Smooth muscle cell (in vitro differentiated cells): ENCODE measurements at regions not wholly inside any gene's neighbourhood (a gene's known extent, or its start where the extent isn't known, plus 50 kb on each side); places are given as distances from the start of the nearest gene placed in this dataset.

Source experiments
- DNase-seq: peaks from one replicate; lab custom pipeline; 2025; ENCODE audit not compliant: unreplicated experiment; lab: John Stamatoyannopoulos, UW
- H2AFZ ChIP-seq: fragments of 200-600 bp; sonication (generic); 2 replicates; pipeline ENCODE4 v1.6.0; 2016; ENCODE audit warnings: antibody characterized with exemption, low read depth, mild to moderate bottlenecking
- H3F3A ChIP-seq: fragments of 200-600 bp; sonication (generic); 2 replicates; pipeline ENCODE4 v1.6.0; 2017; ENCODE audit warnings: antibody characterized with exemption, low read depth
- H3K27ac ChIP-seq: fragments of 200-600 bp; sonication (generic); 2 replicates; pipeline ENCODE4 v1.5.1; 2016; ENCODE audit warnings: low read depth, mild to moderate bottlenecking
- H3K27me3 ChIP-seq: fragments of 200-600 bp; sonication (generic); 2 replicates; pipeline ENCODE4 v1.6.1; 2016; ENCODE audit warnings: low read depth, mild to moderate bottlenecking
- H3K36me3 ChIP-seq: fragments of 200-600 bp; sonication (generic); 2 replicates; pipeline ENCODE4 v1.5.1; 2016; ENCODE audit warnings: low read depth
- H3K4me1 ChIP-seq: fragments of 200-600 bp; sonication (generic); 2 replicates; pipeline ENCODE4 v1.5.1; 2016; ENCODE audit warnings: low read depth
- H3K4me2 ChIP-seq: fragments of 200-600 bp; sonication (generic); 2 replicates; pipeline ENCODE4 v1.6.0; 2016; ENCODE audit warnings: mild to moderate bottlenecking
- H3K4me3 ChIP-seq: fragments of 200-600 bp; sonication (generic); 2 replicates; pipeline ENCODE4 v1.5.1; 2016; ENCODE audit warnings: mild to moderate bottlenecking
- H3K79me2 ChIP-seq: fragments of 200-600 bp; sonication (generic); 2 replicates; pipeline ENCODE4 v1.6.0; 2016; ENCODE audit warnings: low read depth, mild to moderate bottlenecking
- H3K9ac ChIP-seq: fragments of 200-600 bp; sonication (generic); 2 replicates; pipeline ENCODE4 v1.6.0; 2016; ENCODE audit warnings: low read depth
- H3K9me3 ChIP-seq: fragments of 200-600 bp; sonication (generic); replicated peaks from 2 replicates; pipeline ENCODE4 v1.5.1; 2016; ENCODE audit warnings: low read depth
- H4K20me1 ChIP-seq: fragments of 200-600 bp; sonication (generic); 2 replicates; pipeline ENCODE4 v1.6.0; 2016; ENCODE audit warnings: low read depth
- WGBS: methylation state at CpG from one replicate; pipeline ENCODE4 v1.1.7; 2016; ENCODE audit warnings: low lambda C conversion rate; 5-methylcytosine and 5-hydroxymethylcytosine counted together
- TF ChIP-seq, protein P1 (sequence below): fragments of 200-600 bp; sonication (generic); IDR thresholded peaks from 2 replicates; pipeline ENCODE4 v1.5.1; 2017; ENCODE audit warnings: borderline replicate concordance, mild to moderate bottlenecking, antibody characterized with exemption; ENCODE audit not compliant: insufficient read depth, poor library complexity, severe bottlenecking

DNA sequence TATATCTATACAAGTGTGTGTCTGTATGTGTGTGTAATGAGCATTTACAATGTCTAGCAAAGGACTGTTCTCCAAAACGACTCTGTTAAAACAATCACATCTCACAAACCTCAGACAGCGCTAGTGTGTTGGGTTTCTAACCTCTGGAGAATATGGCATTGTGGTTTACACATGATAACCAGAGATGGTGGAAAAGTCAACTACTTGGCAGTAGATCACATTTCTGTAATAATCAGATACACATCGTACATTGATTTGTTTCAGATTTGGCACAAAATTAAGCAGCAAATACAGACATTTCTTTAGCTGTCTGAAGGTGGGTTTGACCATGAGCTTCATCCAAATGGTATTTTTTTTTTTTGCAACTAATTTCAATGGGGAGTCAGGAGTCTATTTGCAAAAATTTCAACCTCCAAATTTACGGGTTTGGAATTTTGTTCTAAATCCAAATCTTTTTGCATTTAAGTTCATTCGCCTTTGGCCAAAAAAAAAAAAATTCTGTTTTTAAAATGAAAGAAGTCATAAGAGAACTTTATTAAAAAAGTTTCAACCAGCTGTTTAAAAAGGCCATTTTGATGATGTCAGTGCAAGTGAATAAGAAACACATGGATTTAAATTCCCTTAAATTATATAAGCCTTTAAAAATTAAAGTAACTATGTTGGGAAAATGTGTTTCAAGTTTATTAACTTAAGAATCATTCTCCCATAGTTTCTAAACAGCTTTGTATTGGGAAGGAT lies 127.8 kb downstream of the TMEM26 start:
- H2AFZ ChIP-seq = no peak overlapping the region
- H3K9ac ChIP-seq = no peak overlapping the region
- TF ChIP-seq, protein P1, sequence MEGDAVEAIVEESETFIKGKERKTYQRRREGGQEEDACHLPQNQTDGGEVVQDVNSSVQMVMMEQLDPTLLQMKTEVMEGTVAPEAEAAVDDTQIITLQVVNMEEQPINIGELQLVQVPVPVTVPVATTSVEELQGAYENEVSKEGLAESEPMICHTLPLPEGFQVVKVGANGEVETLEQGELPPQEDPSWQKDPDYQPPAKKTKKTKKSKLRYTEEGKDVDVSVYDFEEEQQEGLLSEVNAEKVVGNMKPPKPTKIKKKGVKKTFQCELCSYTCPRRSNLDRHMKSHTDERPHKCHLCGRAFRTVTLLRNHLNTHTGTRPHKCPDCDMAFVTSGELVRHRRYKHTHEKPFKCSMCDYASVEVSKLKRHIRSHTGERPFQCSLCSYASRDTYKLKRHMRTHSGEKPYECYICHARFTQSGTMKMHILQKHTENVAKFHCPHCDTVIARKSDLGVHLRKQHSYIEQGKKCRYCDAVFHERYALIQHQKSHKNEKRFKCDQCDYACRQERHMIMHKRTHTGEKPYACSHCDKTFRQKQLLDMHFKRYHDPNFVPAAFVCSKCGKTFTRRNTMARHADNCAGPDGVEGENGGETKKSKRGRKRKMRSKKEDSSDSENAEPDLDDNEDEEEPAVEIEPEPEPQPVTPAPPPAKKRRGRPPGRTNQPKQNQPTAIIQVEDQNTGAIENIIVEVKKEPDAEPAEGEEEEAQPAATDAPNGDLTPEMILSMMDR = no peak
- 90% methylated on average over 5 of the region's 5 CpGs for WGBS
- peaks cover 5% of the 10 kb centered on the region for H3K9me3 ChIP-seq
- no peaks in the 10 kb centered on the region for H3F3A ChIP-seq
- DNase-seq = no peak
- H3K79me2 ChIP-seq = no peaks in the 10 kb centered on the region
- no peak overlapping the region for H3K4me3 ChIP-seq
- H4K20me1 ChIP-seq = no peaks in the 10 kb centered on the region
- no peaks in the 10 kb centered on the region for H3K36me3 ChIP-seq
- no peak overlapping the region for H3K4me2 ChIP-seq
- H3K27me3 ChIP-seq = peaks cover 9% of the 10 kb centered on the region
- H3K4me1 ChIP-seq = no peaks in the 10 kb centered on the region
- no peak overlapping the region for H3K27ac ChIP-seq

DNA sequence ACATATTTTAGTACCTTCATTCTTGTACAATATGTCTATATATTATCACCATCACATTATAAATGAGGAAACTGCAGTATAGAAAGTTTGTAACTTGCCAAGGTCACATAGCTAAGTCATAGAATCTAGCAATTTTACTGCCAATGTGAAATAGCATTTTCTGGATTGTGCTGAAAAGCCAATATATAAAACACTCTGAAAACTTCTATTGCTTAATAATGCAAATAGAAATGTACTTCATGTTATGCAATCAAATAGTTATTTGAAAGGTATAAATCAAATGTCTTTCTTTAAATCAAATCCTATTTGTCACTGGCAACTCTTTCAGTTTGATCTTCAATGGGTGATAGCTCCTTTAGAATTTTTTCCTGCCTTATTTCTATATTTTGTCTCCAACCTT lies 129.5 kb downstream of the TMEM26 start:
- no peak for DNase-seq
- H3K4me2 ChIP-seq = no peak overlapping the region
- no peaks in the 10 kb centered on the region for H3K4me1 ChIP-seq
- no peaks in the 10 kb centered on the region for H4K20me1 ChIP-seq
- no peak overlapping the region for H3K9ac ChIP-seq
- H3K36me3 ChIP-seq = no peaks in the 10 kb centered on the region
- H3K27me3 ChIP-seq = peaks cover 9% of the 10 kb centered on the region
- H3K27ac ChIP-seq = no peak overlapping the region
- H2AFZ ChIP-seq = no peak overlapping the region
- no peak overlapping the region for H3K4me3 ChIP-seq
- H3K9me3 ChIP-seq = peaks cover 3% of the 10 kb centered on the region
- no peaks in the 10 kb centered on the region for H3K79me2 ChIP-seq
- TF ChIP-seq, protein P1 = no peak
- no peaks in the 10 kb centered on the region for H3F3A ChIP-seq

DNA sequence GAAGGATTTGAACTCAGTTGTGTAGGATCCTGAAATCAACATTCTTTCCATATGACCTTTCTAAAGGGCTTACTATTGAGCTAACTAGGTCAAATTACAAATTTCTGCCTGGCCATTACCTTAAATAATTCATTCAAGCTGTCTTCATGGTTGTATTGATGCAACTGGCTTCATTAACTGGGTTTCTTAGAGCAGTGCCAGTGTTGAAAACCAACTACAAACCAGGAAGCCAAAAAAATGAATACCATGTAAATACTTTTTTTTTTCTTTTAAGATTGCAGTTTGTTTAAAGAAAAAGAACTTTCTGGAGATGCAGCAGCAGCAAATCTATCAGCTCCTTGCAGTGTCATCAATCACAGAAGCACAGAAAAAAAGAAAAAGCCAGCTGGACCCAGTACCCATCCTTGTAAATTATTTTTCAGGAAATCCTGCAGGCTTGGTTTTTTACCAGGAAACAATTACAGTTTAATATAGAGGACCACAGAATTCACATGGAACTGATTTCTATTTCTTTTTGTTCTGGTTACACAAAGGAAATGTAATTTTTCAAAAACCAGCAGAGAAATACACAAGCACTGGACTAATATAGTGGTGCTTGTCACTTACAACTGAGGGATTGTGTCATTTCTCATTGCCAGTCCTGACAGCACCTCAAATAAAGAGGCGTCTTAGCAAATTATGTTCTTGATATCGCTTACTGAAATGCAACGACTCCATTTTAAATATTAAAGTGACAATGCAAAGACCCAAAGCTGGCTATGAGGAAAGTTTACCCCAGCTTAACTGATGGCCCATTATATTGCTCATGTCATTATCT lies 131.9 kb downstream of the TMEM26 start:
- Histone ChIP-seq H2AFZ (no peak overlapping the region), H3K9me3 (no peaks in the 10 kb centered on the region), H4K20me1 (no peaks in the 10 kb centered on the region), H3K4me1 (no peaks in the 10 kb centered on the region), H3K36me3 (no peaks in the 10 kb centered on the region), H3F3A (no peaks in the 10 kb centered on the region), H3K27ac (no peak overlapping the region), H3K4me2 (no peak overlapping the region), H3K9ac (no peak overlapping the region), H3K27me3 (peaks cover 9% of the 10 kb centered on the region), H3K79me2 (no peaks in the 10 kb centered on the region), H3K4me3 (no peak overlapping the region)
- TF ChIP-seq, protein P1 = no peak
- no peak for DNase-seq
- 89% methylated on average over 3 of the region's 3 CpGs for WGBS
